GM21381 (cell line): ENCODE measurements at regions not wholly inside any gene's neighbourhood (a gene's known extent, or its start where the extent isn't known, plus 50 kb on each side); places are given as distances from the start of the nearest gene placed in this dataset.
"Not testable (repeated sequence)": the region's sequence is repeated elsewhere in the genome, so short reads cannot be mapped to it uniquely, and the experiment has no call there.

Experiments
- ATAC-seq: cut with Tn5 transposase; IDR thresholded peaks from one replicate; pipeline ENCODE4 v1.9.1; 2021; ENCODE audit warnings: mild to moderate bottlenecking, moderate library complexity; ENCODE audit not compliant: unreplicated experiment

DNA sequence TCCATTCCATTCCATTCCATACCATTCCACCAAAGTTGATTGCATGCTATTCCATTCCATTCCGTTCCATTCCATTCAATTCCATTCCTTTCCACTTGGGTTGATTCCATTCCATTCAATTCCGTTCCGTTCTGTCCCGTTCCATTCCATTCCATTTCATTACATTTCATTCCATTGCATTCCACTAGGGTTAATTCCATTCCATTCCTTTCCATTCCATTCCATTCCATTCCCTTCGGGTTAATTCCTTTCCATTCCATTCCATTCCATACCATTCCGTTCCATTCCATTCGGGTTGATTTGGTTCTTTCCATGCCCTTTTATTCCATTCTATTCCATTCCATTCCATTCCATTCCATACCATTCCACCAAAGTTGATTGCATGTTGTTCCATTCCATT, 131.9 kb downstream of the CWH43 start:
- not testable (repeated sequence) for ATAC-seq

DNA sequence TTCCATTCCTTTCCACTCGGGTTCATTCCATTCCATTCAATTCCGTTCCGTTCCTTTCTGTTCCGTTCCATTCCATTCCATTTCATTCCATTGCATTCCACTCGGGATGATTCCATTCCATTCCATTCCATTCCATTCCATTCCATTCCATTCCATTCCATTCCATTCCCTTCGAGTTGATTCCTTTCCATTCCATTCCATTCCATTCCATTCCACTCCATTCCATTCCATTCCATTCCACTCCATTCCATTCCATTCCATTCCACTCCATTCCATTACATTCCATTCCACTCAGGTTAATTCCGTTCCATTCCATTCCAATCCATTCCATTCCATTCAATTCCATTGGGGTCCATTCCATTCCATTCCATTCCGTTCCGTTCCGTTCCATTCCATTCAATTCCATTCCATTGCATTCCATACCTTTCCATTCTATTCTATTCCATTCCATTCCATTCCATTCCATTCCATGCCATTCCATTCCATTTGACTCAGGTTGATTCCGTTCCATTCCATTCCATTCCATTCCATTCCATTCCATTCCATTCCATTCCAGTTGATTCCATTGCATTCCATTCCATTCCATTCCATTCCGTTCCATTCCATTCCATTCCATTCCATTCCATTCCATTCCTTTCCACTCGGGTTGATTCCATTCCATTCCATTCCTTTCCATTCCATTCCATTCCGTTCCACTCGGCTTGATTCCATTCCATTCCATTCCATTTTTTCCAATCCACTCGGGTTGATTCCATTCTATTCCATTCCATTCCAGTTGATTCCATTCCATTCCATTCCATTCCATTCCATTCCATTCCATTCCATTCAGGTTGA, 132.5 kb downstream of the CWH43 start:
- ATAC-seq: peak; percentile 48

DNA sequence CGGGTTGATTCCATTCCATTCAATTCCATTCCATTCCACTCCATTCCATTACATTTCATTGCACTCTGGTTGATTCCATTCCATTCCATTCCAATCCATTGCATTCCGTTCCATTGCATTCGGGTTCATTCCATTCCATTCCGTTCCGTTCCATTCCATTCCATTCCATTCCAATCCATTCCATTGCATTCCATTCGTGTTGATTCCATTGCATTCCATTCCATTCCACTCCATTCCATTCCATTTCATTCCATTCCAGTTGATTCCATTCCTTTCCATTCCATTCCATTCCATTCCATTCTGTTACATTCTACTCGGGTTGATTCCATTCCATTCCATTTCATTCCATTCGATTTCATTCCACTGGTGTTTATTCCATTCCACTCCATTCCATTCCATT, 133.3 kb downstream of the CWH43 start:
- ATAC-seq: peak; percentile 16

DNA sequence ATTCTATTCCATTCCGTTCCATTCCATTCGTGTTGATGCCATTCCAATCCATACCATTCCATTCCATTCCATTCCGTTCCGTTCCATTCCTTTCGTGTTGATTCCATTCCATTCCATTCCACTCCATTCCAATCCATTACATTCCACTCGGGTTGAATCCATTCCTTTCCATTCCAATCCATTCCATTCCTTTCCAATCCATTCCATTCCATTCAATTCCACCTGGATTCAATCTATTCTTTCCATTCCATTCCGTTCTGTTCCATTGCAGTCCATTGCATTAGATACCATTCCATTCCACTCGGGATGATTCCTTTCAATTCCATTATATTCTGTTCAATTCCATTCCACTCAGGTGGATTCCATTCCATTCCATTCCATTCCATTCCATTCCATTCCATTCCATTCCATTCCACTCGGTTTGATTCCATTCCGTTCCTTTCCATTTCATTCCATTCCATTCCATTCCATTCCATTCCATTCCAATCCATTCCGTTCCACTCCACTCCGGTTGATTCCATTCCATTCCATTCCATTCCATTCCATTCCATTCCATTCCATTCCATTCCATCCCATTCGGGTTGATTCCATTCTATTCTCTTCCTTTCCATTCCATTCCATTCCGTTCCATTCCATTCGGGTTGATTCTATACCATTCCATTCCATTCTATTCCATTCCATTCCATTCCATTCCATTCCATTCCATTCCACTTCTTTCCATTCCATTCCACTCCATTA, 134.1 kb downstream of the CWH43 start:
- ATAC-seq: not testable (repeated sequence)

DNA sequence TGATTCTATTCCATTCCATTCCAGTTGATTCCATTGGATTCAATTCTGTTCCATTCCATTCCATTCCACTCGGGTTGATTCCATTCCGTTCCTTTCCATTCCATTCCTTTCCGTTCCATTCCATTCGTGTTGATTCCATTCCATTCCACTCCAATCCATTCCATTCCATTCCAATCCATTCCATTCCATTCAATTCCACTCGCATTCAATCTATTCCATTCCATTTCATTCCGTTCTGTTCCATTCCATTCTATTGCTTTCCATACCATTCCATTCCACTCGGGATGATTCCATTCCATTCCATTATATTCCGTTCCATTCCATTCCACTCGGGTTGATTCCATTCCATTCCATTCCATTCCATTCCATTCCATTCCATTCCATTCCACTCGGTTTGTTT, 134.7 kb downstream of the CWH43 start:
- peak; percentile 38 for ATAC-seq

DNA sequence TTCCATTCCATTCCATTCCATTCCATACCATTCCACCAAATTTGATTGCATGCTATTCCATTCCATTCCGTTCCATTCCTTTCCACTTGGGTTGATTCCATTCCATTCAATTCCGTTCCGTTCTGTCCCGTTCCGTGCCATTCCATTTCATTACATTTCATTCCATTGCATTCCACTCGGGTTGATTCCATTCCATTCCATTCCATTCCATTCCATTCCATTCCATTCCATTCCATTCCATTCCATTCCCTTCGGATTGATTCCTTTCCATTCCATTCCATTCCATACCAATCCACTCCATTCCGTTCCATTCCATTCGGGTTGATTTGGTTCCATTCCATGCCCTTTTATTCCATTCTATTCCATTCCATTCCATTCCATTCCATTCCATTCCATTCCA, 140.4 kb downstream of the CWH43 start:
- ATAC-seq: not testable (repeated sequence)

DNA sequence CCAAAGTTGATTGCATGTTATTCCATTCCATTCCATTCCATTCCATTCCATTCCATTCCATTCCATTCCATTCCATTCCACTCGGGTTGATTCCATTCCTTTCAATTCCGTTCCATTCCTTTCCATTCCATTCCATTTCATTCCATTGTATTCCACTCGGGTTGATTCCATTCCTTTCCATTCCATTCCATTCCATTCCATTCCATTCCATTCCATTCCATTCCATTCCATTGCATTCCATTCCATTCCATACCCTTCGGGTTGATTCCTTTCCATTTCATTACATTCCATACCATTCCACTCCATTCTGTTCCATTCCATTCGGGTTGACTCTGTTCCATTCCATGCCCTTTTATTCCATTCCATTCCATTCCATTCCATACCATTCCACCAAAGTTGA, 140.8 kb downstream of the CWH43 start:
- ATAC-seq: not testable (repeated sequence)

DNA sequence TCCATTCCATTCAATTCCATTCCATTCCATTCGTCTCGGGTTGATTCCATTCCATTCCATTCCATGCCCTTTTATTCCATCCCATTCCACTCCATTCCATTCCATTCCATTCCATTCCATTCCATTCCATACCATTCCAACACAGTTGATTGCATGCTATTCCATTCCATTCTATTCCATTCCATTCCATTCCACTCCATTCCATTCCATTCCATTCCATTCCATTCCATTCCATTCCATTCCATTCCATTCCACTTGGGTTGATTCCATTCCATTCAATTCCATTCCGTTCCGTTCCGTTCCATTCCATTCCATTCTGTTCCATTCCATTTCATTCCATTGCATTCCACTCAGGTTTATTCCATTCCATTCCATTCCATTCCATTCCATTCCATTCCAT, 143.3 kb downstream of the CWH43 start:
- ATAC-seq: not testable (repeated sequence)

DNA sequence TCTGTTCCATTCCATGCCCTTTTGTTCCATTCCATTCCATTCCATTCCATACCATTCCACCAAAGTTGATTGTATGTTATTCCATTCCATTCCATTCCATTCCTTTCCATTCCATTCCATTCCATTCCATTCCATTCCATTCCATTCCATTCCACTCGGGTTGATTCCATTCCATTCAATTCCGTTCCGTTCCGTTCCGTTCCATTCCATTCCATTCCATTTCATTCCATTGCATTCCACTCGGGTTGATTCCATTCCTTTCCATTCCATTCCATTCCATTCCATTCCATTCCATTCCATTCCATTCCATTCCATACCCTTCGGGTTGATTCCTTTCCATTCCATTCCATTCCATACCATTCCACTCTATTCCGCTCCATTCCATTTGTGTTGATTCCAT, 143.8 kb downstream of the CWH43 start:
- not testable (repeated sequence) for ATAC-seq

DNA sequence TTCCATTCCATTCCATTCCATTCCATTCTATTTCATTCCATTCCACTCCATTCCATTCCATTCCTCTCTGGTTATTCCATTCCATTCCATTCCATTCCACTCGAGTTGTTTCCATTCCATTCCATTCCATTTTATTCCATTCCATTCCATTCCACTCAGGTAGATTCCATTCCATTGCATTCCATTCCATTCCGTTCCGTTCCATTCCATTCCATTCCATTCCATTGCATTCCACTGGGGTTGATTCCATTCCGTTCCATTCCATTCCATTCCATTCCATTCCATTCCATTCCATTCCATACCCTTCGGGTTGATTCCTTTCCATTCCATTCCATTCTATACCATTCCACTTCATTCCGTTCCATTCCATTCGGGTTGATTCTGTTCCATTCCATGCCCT, 144.6 kb downstream of the CWH43 start:
- ATAC-seq: not testable (repeated sequence)

DNA sequence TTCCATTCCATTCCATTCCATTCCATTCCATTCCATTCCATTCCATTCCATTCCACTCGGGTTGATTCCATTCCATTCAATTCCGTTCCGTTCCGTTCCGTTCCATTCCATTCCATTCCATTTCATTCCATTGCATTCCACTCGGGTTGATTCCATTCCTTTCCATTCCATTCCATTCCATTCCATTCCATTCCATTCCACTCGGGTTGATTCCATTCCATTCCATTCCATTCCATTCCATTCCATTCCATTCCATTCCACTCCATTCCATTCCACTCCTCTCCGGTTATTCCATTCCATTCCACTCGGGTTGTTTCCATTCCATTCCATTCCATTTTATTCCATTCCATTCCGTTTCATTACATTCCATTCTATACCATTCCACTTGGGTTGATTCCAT, 151.0 kb downstream of the CWH43 start:
- peak; percentile 51 for ATAC-seq

DNA sequence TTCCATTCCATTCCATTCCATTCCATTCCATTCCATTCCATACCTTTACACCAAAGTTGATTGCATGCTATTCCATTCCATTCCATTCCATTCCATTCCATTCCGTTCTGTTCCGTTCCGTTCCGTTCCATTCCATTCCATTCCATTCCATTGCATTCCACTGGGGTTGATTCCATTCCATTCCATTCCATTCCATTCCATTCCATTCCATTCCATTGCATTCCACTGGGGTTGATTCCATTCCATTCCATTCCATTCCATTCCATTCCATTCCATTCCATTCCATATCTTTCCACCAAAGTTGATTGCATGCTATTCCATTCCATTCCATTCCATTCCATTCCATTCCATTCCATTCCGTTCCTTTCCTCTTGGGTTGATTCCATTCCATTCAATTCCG, 151.9 kb downstream of the CWH43 start:
- ATAC-seq: not testable (repeated sequence)

DNA sequence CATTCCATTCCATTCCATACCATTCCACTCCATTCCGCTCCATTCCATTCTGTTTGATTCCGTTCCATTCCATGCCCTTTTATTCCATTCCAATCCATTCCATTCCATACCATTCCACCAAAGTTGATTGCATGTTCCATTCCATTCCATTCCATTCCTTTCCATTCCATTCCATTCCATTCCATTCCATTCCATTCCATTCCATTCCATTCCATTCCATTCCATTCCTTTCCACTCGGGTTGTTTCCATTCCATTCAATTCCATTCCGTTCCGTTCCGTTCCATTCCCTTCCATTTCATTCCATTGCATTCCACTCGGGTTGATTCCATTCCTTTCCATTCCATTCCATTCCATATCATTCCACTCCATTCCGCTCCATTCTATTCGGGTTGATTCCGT, 152.7 kb downstream of the CWH43 start:
- ATAC-seq: not testable (repeated sequence)

DNA sequence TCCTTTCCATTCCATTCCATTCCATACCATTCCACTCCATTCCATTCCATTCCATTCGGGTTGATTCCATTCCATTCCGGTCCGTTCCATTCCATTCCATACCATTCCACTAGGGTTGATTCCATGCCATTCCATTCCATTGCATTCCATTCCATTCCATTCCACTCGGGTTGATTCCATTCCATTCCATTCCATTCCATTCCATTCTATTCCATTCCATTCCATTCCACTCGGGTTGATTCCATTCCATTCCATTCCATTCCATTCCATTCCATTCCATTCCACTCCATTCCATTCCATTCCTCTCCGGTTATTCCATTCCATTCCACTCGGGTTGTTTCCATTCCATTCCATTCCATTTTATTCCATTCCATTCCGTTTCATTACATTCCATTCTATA, 153.4 kb downstream of the CWH43 start:
- ATAC-seq: peak; percentile 40

DNA sequence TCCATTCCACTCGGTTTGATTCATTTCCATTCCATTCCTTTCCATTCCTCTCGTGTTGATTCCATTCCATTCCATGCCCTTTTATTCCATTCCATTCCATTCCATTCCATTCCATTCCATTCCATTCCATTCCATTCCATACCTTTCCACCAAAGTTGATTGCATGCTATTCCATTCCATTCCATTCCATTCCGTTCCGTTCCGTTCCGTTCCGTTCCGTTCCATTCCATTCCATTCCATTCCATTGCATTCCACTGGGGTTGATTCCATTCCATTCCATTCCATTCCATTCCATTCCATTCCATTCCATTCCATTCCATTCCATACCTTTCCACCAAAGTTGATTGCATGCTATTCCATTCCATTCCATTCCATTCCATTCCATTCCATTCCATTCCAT, 154.3 kb downstream of the CWH43 start:
- not testable (repeated sequence) for ATAC-seq

DNA sequence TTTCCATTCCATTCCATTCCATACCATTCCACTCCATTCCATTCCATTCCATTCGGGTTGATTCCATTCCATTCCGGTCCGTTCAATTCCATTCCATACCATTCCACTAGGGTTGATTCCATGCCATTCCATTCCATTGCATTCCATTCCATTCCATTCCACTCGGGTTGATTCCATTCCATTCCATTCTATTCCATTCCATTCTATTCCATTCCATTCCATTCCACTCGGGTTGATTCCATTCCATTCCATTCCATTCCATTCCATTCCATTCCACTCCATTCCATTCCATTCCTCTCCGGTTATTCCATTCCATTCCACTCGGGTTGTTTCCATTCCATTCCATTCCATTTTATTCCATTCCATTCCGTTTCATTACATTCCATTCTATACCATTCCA, 155.9 kb downstream of the CWH43 start:
- not testable (repeated sequence) for ATAC-seq

DNA sequence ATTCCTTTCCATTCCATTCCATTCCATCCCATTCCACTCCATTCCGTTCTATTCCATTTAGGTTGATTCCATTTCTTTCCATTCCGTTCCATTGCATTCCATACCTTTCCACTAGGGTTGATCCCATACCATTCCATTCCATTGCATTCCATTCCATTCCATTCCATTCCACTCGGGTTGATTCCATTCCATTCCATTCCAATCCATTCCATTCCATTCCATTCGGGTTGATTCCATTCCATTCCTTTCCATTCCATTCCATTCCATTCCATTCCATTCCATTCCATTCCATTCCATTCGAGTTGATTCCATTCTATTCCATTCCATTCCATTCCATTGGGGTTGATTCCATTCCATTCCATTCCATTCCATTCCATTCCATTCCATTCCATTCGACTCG, 161.1 kb downstream of the CWH43 start:
- peak; percentile 51 for ATAC-seq

DNA sequence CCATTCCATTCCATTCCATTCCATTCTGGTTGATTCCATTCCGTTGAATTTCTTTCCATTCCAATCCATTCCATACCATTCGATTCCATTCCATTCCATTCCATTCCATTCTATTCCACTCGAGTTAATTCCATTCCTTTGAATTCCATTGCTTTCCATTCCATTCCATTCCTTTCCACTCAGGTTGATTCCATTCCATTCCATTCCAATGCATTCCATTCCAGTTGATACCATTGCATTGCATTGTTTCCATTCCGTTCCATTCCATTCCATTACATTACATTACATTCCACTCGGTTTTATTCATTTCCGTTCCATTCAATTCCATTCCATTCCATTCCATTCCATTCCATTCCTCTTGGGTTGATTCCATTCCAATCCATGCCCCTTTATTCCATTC, 161.5 kb downstream of the CWH43 start:
- ATAC-seq: not testable (repeated sequence)

DNA sequence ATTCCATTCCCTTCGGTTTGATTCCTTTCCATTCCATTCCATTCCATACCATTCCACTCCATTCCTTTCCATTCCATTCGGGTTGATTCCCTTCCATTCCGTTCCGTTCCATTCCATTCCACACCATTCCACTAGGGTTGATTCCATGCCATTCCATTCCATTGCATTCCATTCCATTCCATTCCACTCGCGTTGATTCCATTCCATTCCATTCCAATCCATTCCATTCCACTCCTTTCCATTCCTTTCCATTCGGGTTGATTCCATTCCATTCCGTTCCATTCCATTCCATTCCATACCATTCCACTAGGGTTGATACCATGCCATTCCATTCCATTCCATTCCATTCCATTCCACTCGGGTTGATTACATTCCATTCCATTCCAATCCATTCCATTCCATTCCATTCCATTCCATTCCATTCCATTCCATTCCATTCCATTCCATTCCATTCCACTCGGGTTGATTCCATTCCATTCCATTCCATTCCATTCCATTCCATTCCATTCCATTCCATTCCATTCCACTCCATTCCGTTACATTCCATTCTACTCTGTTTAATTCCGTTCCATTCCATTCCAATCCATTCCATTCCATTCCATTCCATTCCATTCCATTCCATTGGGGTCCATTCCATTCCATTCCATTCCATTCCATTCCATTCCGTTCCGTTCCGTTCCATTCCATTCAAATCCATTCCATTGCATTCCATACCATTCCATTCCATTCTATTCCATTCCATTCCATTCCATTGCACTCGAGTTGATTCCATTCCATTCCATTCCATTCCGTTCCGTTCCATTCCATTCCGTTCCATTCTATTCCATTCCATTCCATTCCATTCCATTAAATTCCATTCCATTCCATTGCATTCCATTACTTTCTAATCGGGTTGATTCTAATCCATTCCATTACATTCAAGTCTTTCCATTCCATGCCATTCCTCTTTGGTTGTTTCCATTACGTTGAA, 163.2 kb downstream of the CWH43 start:
- peak; percentile 79 for ATAC-seq

DNA sequence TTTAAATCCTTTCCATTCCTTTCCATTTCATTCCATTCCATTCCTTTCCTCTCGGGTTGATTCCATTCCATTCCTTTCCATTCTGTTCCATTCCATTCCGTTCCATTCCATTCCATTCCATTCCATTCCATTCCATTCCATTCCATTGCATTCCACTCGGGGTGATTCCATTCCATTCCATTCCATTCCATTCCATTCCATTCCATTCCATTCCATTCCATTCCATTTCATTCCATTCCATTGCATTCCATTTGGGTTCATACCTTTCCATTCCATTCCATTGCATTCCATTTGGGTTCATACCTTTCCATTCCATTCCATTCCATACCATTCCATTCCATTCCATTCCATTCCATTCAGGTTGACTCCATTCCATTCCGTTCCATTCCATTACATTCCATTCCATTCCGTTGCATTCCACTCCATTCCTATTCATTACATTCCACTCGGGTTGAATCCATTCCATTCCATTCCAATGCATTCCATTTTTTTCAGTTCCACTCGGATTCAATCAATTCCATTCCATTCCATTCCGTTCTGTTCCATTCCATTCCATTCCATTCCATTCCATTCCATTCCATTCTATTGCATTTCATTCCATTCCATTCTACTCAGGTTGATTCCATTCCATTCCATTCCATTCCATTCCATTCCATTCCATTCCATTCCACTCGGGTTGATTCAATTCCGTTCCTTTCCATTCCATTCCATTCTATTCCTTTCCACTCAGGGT, 164.4 kb downstream of the CWH43 start:
- not testable (repeated sequence) for ATAC-seq
